Lower leg skin (tissue), 3 donors: ENCODE measurements at regions not wholly inside any gene's neighbourhood (a gene's known extent, or its start where the extent isn't known, plus 50 kb on each side); places are given as distances from the start of the nearest gene placed in this dataset.

Experiments
- CTCF ChIP-seq, 3 donors: fragments of 450-650 bp; IDR thresholded peaks; one replicate each; pipeline ENCODE4 v1.5.1; 2016; ENCODE audit warnings: antibody characterized with exemption in 3 of 3, mild to moderate bottlenecking in 3 of 3, moderate library complexity in 2 of 3
- POLR2A ChIP-seq, 2 donors: fragments of 450-650 bp; IDR thresholded peaks; one replicate each; pipeline ENCODE4 v1.6.1; 2016 to 2017; ENCODE audit warnings: antibody characterized with exemption in 2 of 2, mild to moderate bottlenecking in 1 of 2, moderate library complexity in 1 of 2

- TF ChIP-seq CTCF (IDR thresholded peaks at IDR 0.05): no peak
- TF ChIP-seq POLR2A (IDR thresholded peaks at IDR 0.05): no peak
Observed at GRCh38 chr4:112927544-112927943, 121.9 kb upstream of the ANK2 start.
